Right lobe of liver (tissue), 6 donors: ENCODE measurements at regions not wholly inside any gene's neighbourhood (a gene's known extent, or its start where the extent isn't known, plus 50 kb on each side); places are given as distances from the start of the nearest gene placed in this dataset.

Experiments used
- ATAC-seq, 4 donors: fragments of 200-7000 bp; cut with Tn5 transposase; one replicate each; pipeline ENCODE4 v1.9.1; 2020; ENCODE audit warnings: mild to moderate bottlenecking in 4 of 4, moderate library complexity in 4 of 4
- DNase-seq, 3 donors: peaks; one replicate each; pipeline ENCODE4 v3.0.0-alpha.2; 2020
- H3K27ac ChIP-seq, 3 donors: fragments of 200-600 bp; one replicate each; pipeline ENCODE4 v1.8.0; 2022
- H3K27me3 ChIP-seq, 2 donors: fragments of 200-600 bp; one replicate each; pipeline ENCODE4 v1.8.0; 2022
- H3K36me3 ChIP-seq, 4 donors: fragments of 200-600 bp; sonication (generic) in 1 of 4; one replicate each; pipeline versions ENCODE4 v1.5.1 to v1.8.0; 2017 to 2022; ENCODE audit warnings: control low read depth in 1 of 4
- H3K4me1 ChIP-seq, 4 donors: fragments of 200-600 bp; sonication (generic) in 1 of 4; one replicate each; pipeline versions ENCODE4 v1.5.1 to v1.8.0; 2017 to 2022; ENCODE audit warnings: control low read depth in 1 of 4
- H3K4me3 ChIP-seq, 3 donors: fragments of 200-600 bp; one replicate each; pipeline ENCODE4 v1.8.0; 2022
- H3K9me3 ChIP-seq, 4 donors: fragments of 200-600 bp; sonication (generic) in 1 of 4; one replicate each; pipeline versions ENCODE4 v1.5.1 to v1.8.0; 2017 to 2022; ENCODE audit warnings: control low read depth in 1 of 4
- POLR2A ChIP-seq: fragments of 450-650 bp; IDR thresholded peaks from one replicate; pipeline ENCODE4 v1.6.1; 2017; ENCODE audit warnings: antibody characterized with exemption, mild to moderate bottlenecking
- WGBS: methylation state at CpG from one replicate; pipeline ENCODE4 v1.1.6; 2018; ENCODE audit warnings: low coverage, low lambda C conversion rate; ENCODE audit not compliant: insufficient coverage; ENCODE audit errors: missing lambda C conversion rate; 5-methylcytosine and 5-hydroxymethylcytosine counted together
- intact Hi-C, 2 donors: fragments of 100-400 bp; cut with DNase I; formaldehyde crosslinking; loops; one replicate each; pipeline versions ENCODE4 v1.11.2 to v1.14.1; 2022
- TF ChIP-seq, protein P1 (sequence below), 4 donors: fragments of 200-600 bp in 3 of 4; fragments of 450-650 bp in 1 of 4; IDR thresholded peaks; one replicate each; pipeline versions ENCODE4 v1.5.1 to v1.8.0; 2016 to 2022; ENCODE audit warnings: antibody characterized with exemption in 4 of 4, mild to moderate bottlenecking in 2 of 4
- donor health status: DM: no; HTN: yes; CAD: no.
- donor health status: DM: no; HTN: no; CAD: no.
- donor health status: DM: no; HTN: no; CAD: no.
- donor health status: DM: no; HTN: yes; CAD: no.
- donor health status: DM: no; HTN: yes; CAD: no.

DNA sequence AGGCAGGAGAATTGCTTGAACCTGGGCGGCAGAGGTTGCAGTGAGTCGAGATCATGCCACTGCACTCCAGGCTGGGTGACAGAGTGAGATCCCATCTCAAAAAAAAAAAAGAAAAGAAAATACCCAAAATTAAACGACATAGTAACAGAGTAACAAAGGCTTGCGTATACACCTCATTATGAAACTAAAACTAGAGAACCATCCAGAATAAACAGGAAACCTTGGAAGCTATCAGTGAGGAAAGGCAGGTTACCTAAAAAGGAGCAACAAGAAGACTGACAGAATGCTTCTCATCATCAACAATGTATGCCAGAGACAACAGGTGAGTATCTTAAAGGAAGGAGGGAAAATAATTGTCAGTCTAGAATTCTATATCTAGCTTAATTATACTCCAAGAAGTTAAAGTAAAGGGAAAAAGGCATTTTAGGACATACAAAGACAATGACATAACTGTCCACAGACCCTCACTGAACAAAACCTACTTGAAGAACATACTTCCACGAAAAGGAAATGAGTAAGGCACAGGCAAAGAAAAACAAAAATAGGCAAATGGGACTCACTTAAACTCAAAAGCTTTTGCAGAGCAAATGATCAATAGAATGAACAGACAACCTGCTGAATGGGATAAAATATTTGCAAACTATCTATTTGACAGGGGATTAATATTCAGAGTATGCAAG is 64.1 kb upstream of the NT5E start:
- ATAC-seq (peak in 3 of 4 donors; percentile 48 to 61 (median 50)), DNase-seq (no peak)
- Histone ChIP-seq H3K27me3 (no peaks in the 10 kb centered on the region), H3K4me3 (no peak overlapping the region), H3K4me1 (peaks cover 0 to 3% (median 0%) of the 10 kb centered on the region in 4 donors), H3K27ac (peak overlapping the region in 1 of 3 donors; percentile 25), H3K9me3 (no peaks in the 10 kb centered on the region), H3K36me3 (no peaks in the 10 kb centered on the region)
- no peak for TF ChIP-seq POLR2A
- TF ChIP-seq, protein P1, sequence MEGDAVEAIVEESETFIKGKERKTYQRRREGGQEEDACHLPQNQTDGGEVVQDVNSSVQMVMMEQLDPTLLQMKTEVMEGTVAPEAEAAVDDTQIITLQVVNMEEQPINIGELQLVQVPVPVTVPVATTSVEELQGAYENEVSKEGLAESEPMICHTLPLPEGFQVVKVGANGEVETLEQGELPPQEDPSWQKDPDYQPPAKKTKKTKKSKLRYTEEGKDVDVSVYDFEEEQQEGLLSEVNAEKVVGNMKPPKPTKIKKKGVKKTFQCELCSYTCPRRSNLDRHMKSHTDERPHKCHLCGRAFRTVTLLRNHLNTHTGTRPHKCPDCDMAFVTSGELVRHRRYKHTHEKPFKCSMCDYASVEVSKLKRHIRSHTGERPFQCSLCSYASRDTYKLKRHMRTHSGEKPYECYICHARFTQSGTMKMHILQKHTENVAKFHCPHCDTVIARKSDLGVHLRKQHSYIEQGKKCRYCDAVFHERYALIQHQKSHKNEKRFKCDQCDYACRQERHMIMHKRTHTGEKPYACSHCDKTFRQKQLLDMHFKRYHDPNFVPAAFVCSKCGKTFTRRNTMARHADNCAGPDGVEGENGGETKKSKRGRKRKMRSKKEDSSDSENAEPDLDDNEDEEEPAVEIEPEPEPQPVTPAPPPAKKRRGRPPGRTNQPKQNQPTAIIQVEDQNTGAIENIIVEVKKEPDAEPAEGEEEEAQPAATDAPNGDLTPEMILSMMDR (IDR thresholded peaks at IDR 0.05), result no peak
- 57% methylated on average over 5 of the region's 5 CpGs for WGBS
- intact Hi-C loops, result no loop called here

DNA sequence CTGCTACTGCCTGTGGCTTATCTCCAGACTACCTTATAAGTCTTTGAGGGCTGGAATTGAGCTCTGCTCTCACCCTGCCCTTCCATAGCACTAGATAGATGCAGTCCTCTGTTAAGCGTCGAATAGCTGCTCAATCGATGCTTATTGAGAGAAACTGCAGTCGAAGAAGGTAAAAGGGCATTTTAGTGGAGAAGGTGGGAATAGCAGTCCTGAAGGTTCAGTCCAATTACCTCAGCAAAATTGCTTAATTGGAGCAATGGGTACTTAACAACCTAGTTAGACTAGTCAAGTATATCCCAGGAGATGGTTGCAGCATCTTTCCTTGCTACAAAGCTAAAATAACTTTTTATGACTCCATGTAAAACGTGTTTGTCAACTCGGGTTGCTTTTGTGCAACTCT is 66.8 kb upstream of the NT5E start:
- intact Hi-C loops, result no loop called here
- ATAC-seq, result peak in 3 of 4 donors; percentile 26 to 46 (median 35)
- no peak for DNase-seq
- TF ChIP-seq, protein P1 (IDR thresholded peaks at IDR 0.05), result peak in 1 of 4 donors; percentile 14
- TF ChIP-seq POLR2A, result no peak
- Histone ChIP-seq H3K27me3 (no peaks in the 10 kb centered on the region), H3K4me3 (no peak overlapping the region), H3K9me3 (no peaks in the 10 kb centered on the region), H3K27ac (no peak overlapping the region), H3K4me1 (no peaks in the 10 kb centered on the region), H3K36me3 (no peaks in the 10 kb centered on the region)
- 35% methylated on average over 6 of the region's 6 CpGs for WGBS

DNA sequence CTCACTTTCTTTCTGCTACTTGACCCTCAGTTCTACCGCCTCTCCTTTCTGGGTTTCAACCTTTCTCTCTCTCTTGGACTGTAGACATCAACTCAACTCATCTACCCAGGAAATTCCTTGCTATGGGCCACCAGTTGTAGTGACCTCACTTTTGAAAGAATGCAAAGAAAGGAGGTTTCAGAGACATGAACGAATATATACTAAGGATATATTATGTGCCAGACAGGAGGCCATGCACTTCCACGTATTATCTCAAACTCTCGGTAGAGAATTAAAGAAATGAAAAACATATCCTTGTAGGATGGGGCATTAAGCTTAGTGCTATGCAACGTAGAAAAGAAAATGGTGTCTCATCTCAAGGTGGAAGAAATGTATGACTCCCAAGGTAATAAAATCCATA is 67.3 kb upstream of the NT5E start:
- Histone ChIP-seq H3K9me3 (no peaks in the 10 kb centered on the region), H3K4me3 (no peak overlapping the region), H3K27ac (no peak overlapping the region), H3K4me1 (no peaks in the 10 kb centered on the region), H3K36me3 (no peaks in the 10 kb centered on the region), H3K27me3 (no peaks in the 10 kb centered on the region)
- ATAC-seq (no peak), DNase-seq (no peak)
- whole genome bisulfite sequencing, result 69% methylated on average over 5 of the region's 5 CpGs
- intact Hi-C loops, result no loop called here
- no peak for TF ChIP-seq POLR2A
- TF ChIP-seq, protein P1 (IDR thresholded peaks at IDR 0.05), result no peak

DNA sequence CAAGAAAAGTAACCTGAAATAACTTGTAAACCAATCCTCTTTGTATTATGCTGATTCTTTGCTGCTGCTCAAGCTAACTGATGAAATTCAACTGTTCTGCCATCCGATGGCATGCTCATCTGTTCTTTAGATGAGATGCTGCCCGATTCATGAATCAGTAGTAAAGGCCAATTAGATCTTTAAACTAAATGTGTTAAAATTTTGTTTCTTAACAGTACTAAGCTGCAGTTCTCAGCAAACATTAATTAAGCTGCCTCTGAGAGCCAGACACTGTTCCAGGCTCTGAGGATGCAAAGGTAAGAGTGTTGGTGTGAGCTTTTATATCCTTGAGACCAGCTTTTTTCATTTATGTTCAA is 77.0 kb upstream of the NT5E start:
- ATAC-seq, result no peak
- Histone ChIP-seq H3K36me3 (no peaks in the 10 kb centered on the region), H3K4me1 (no peaks in the 10 kb centered on the region), H3K27ac (no peak overlapping the region), H3K4me3 (no peak overlapping the region), H3K9me3 (no peaks in the 10 kb centered on the region), H3K27me3 (no peaks in the 10 kb centered on the region)
- intact Hi-C loops, result no loop called here
- 49% methylated on average over 2 of the region's 2 CpGs for WGBS
- no peak for DNase-seq
- no peak for TF ChIP-seq POLR2A
- TF ChIP-seq, protein P1 (IDR thresholded peaks at IDR 0.05), result no peak
